ENCODE measurements at regions not wholly inside any gene's neighbourhood (a gene's known extent, or its start where the extent isn't known, plus 50 kb on each side); places are given as distances from the start of the nearest gene placed in this dataset.

- TF ChIP-seq JUN (IDR thresholded peaks at IDR 0.05) (no peak), BHLHE40 (IDR thresholded peaks at IDR 0.05; ENCODE audit: low read depth, low read length) (no peak), MAFK (IDR thresholded peaks at IDR 0.05; ENCODE audit: partially characterized antibody) (no peak), RNF2 (IDR thresholded peaks at IDR 0.05; ENCODE audit: borderline replicate concordance, low read depth) (no peak), SREBF2 (IDR thresholded peaks at IDR 0.05) (no peak), PBX3 (IDR thresholded peaks at IDR 0.05) (no peak), PHF8 (IDR thresholded peaks at IDR 0.05; ENCODE audit: borderline replicate concordance, low read depth) (no peak), POLR2A (IDR thresholded peaks at IDR 0.05; ENCODE audit: low read length) (no peak), CEBPB (IDR thresholded peaks at IDR 0.05) (no peak), CTCF (IDR thresholded peaks at IDR 0.05) (no peak)
Measured at GRCh38 chr12:59431266-59431665, 164.6 kb upstream of the SLC16A7 start.

Measured in A549 (cell line).